ENCODE measurements at regions not wholly inside any gene's neighbourhood (a gene's known extent, or its start where the extent isn't known, plus 50 kb on each side); places are given as distances from the start of the nearest gene placed in this dataset.

DNA sequence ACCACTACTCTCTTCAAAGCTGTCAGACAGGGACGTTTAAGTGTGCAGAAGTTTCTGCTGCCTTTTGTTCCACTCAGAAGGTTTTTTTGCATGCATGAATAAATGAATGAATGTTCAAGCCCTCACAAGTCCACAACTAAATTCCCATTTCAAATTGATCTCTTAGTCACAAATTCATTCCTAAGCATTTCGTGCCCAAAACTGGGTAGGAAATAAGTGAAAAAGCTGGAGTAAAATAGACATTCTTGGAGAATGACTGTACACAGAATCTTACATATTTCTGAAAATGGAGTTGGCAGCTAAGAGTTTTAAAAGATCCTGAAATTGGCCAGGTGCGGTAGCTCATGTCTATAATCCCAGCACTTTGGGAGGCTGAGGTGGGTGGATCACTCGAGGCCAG lies 117.6 kb downstream of the PERP start:
- intact Hi-C loops (cut with micrococcal nuclease): no loop called here
- Histone ChIP-seq H3K4me1 (ENCODE audit: insufficient read depth, low read length) (no peaks in the 10 kb centered on the region), H3K9me3 (ENCODE audit: control insufficient read depth in 1 of 2, low read length in 2 of 2) (no peaks in the 10 kb centered on the region), H3K27ac (ENCODE audit: low read depth, low read length) (no peak overlapping the region), H3K27me3 (ENCODE audit: insufficient read depth, low read length) (no peaks in the 10 kb centered on the region), H3K4me3 (ENCODE audit: low read length in 2 of 2) (no peak overlapping the region), H3K36me3 (ENCODE audit: insufficient read depth, low read length) (no peaks in the 10 kb centered on the region)
- CTCF ChIA-PET (ENCODE audit: partially characterized antibody): interaction anchor here (1.4 to 2.8 kb wide), 2 partner anchors 9 to 11 kb away, joined by 4 to 12 read pairs; no protein-coding TSS in a partner anchor
- no peaks in the 10 kb centered on the region for H3K9me3 Mint-ChIP-seq
- peaks cover 5 to 10% of the 10 kb centered on the region in 2 donors for H3K27me3 Mint-ChIP-seq
- H3K4me3 Mint-ChIP-seq: no peak overlapping the region
- DNase-seq: no peak
- POLR2A ChIA-PET (ENCODE audit: partially characterized antibody): no interaction called here
- no peaks in the 10 kb centered on the region for H3K4me1 Mint-ChIP-seq
- H3K27ac Mint-ChIP-seq: no peak overlapping the region
- no peaks in the 10 kb centered on the region for H3K36me3 Mint-ChIP-seq

DNA sequence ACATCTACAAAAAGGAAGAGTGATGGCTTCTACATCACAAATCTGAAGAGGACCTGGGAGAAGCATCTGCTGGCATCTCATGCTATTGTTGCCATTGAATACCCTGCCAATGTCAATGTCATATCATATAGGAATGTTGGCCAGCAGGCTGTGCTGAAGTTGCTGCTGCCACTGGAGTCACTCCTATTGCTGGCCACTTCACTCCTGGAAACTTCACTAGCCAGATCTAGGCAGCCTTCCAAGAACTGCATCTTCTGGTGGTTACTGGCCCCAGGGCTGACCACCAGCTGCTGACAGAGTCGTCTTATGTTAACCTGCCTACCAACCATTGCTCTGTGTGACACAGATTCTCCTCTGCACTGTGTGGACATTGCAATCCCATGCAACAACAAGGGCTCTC lies 111.8 kb downstream of the PERP start:
- ChIA-PET POLR2A (ENCODE audit: partially characterized antibody) (no interaction called here), CTCF (ENCODE audit: partially characterized antibody) (interaction anchor here (0.7 kb wide), 1 partner anchor 16 kb away, joined by 3 read pairs; no protein-coding TSS in a partner anchor)
- Histone ChIP-seq H3K4me1 (ENCODE audit: insufficient read depth, low read length) (no peaks in the 10 kb centered on the region), H3K9me3 (ENCODE audit: control insufficient read depth in 1 of 2, low read length in 2 of 2) (no peaks in the 10 kb centered on the region), H3K4me3 (ENCODE audit: low read length in 2 of 2) (no peak overlapping the region), H3K27ac (ENCODE audit: low read depth, low read length) (no peak overlapping the region), H3K27me3 (ENCODE audit: insufficient read depth, low read length) (no peaks in the 10 kb centered on the region), H3K36me3 (ENCODE audit: insufficient read depth, low read length) (no peaks in the 10 kb centered on the region)
- intact Hi-C loops (cut with micrococcal nuclease): no loop called here
- Mint-ChIP-seq H3K27me3 (peaks cover 8% of the 10 kb centered on the region in 2 donors), H3K9me3 (peaks cover 3 to 15% (median 9%) of the 10 kb centered on the region in 8 donors), H3K4me1 (no peaks in the 10 kb centered on the region), H3K4me3 (no peak overlapping the region), H3K36me3 (no peaks in the 10 kb centered on the region), H3K27ac (no peak overlapping the region)
- no peak for DNase-seq

DNA sequence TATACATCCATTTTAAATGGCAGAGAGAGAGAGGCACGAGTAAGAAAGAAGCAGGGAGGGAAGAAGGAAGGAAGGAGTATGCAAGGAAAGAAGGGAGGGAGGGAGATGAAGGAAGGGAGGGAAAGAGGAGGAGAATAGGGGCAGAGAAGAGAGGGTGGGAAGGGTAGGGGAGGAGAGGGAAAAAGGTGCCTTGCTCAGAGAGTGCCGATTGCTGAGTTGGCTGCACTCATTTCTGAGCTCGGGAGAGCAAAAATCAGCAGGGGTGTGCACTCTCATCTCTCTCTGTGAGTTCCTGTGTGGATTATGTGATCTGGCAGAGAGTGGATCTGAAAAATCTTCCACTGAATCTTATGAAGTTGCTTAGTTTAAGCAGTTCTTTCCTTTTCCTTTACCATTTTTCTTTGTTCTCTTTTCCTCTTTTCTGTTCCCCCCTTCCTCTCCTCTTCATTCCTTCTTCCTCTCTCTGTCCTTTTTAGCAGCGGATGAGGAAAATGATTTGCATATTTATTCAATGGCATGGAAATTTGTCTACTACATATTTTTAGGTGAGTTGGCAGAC lies 108.7 kb downstream of the PERP start:
- no peak overlapping the region for H3K4me3 Mint-ChIP-seq
- no peaks in the 10 kb centered on the region for H3K36me3 Mint-ChIP-seq
- no peak overlapping the region for H3K27ac Mint-ChIP-seq
- H3K4me1 Mint-ChIP-seq: peaks cover 0 to 3% (median 0%) of the 10 kb centered on the region in 4 donors
- no peak overlapping the region for H3K27ac ChIP-seq (ENCODE audit: low read depth, low read length)
- no peaks in the 10 kb centered on the region for H3K4me1 ChIP-seq (ENCODE audit: insufficient read depth, low read length)
- POLR2A ChIA-PET (ENCODE audit: partially characterized antibody): no interaction called here
- intact Hi-C loops (cut with micrococcal nuclease): no loop called here
- H3K4me3 ChIP-seq (ENCODE audit: low read length in 2 of 2): no peak overlapping the region
- no peaks in the 10 kb centered on the region for H3K27me3 ChIP-seq (ENCODE audit: insufficient read depth, low read length)
- no peak for DNase-seq
- peaks cover 2 to 9% of the 10 kb centered on the region in 2 donors for H3K27me3 Mint-ChIP-seq
- no peaks in the 10 kb centered on the region for H3K36me3 ChIP-seq (ENCODE audit: insufficient read depth, low read length)
- peaks cover 3 to 15% (median 9%) of the 10 kb centered on the region in 8 donors for H3K9me3 Mint-ChIP-seq
- CTCF ChIA-PET (ENCODE audit: partially characterized antibody): interaction anchor here (1.9 kb wide), 1 partner anchor 10 kb away, joined by 6 read pairs; no protein-coding TSS in a partner anchor
- no peaks in the 10 kb centered on the region for H3K9me3 ChIP-seq (ENCODE audit: control insufficient read depth in 1 of 2, low read length in 2 of 2)

- Histone ChIP-seq H3K27ac (ENCODE audit: low read depth, low read length) (no peak overlapping the region), H3K4me3 (ENCODE audit: low read length in 2 of 2) (no peak overlapping the region), H3K36me3 (ENCODE audit: insufficient read depth, low read length) (no peaks in the 10 kb centered on the region), H3K9me3 (ENCODE audit: control insufficient read depth in 1 of 2, low read length in 2 of 2) (no peaks in the 10 kb centered on the region), H3K4me1 (ENCODE audit: insufficient read depth, low read length) (no peaks in the 10 kb centered on the region), H3K27me3 (ENCODE audit: insufficient read depth, low read length) (no peaks in the 10 kb centered on the region)
- H3K4me3 Mint-ChIP-seq: no peak overlapping the region
- no peak for DNase-seq
- intact Hi-C loops (cut with micrococcal nuclease): loop anchor here (2.0 to 10.0 kb wide), 2 partner anchors 517 to 775 kb away; partner anchors contain the start of gene CCDC28A
- peaks cover 0 to 3% (median 0%) of the 10 kb centered on the region in 4 donors for H3K4me1 Mint-ChIP-seq
- peaks cover 2 to 9% of the 10 kb centered on the region in 2 donors for H3K27me3 Mint-ChIP-seq
- CTCF ChIA-PET (ENCODE audit: partially characterized antibody): interaction anchor here (0.8 to 8.2 kb wide), 11 partner anchors 9 to 287 kb away, joined by 3 to 139 read pairs (median 9); no protein-coding TSS in a partner anchor
- peaks cover 3 to 15% (median 9%) of the 10 kb centered on the region in 8 donors for H3K9me3 Mint-ChIP-seq
- POLR2A ChIA-PET (ENCODE audit: partially characterized antibody): no interaction called here
- H3K36me3 Mint-ChIP-seq: no peaks in the 10 kb centered on the region
- H3K27ac Mint-ChIP-seq: peak overlapping the region in 1 of 7 donors; percentile 58
These were observed 107.4 kb downstream of the PERP start for GRCh38 chr6:137999815-138000214.

DNA sequence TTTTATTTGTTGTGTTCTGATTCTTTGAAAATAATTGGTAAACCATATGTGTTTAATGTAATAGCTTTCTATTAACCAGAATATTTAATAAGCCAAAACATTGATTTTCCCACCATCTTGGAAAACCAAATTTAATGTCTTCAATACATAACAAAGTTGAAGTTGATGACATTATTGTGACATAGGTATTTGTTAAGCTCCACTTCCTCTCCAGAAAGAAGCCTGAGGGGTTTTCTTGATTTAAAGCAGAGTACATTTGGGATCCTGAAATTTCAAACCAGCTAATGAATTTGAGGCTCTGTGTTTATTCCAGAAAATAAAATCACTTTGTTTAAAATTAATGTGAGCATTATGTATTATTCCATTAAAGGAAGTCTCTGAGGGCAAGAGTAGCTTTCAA lies 106.3 kb downstream of the PERP start:
- Mint-ChIP-seq H3K27me3 (peaks cover 0 to 9% of the 10 kb centered on the region in 2 donors), H3K27ac (no peak overlapping the region), H3K9me3 (peaks cover 3 to 15% (median 9%) of the 10 kb centered on the region in 8 donors), H3K36me3 (no peaks in the 10 kb centered on the region), H3K4me1 (peaks cover 0 to 3% (median 0%) of the 10 kb centered on the region in 4 donors), H3K4me3 (no peak overlapping the region)
- H3K9me3 ChIP-seq (ENCODE audit: control insufficient read depth in 1 of 2, low read length in 2 of 2): no peaks in the 10 kb centered on the region
- no peaks in the 10 kb centered on the region for H3K4me1 ChIP-seq (ENCODE audit: insufficient read depth, low read length)
- no peaks in the 10 kb centered on the region for H3K27me3 ChIP-seq (ENCODE audit: insufficient read depth, low read length)
- H3K27ac ChIP-seq (ENCODE audit: low read depth, low read length): no peak overlapping the region
- CTCF ChIA-PET (ENCODE audit: partially characterized antibody): interaction anchor here (0.8 to 8.2 kb wide), 16 partner anchors 10 to 521 kb away, joined by 3 to 139 read pairs (median 6); no protein-coding TSS in a partner anchor
- POLR2A ChIA-PET (ENCODE audit: partially characterized antibody): no interaction called here
- no peak for DNase-seq
- H3K36me3 ChIP-seq (ENCODE audit: insufficient read depth, low read length): no peaks in the 10 kb centered on the region
- intact Hi-C loops (cut with micrococcal nuclease): loop anchor here (1.0 to 10.0 kb wide), 4 partner anchors 108 to 774 kb away; partner anchors contain the start of gene CCDC28A
- no peak overlapping the region for H3K4me3 ChIP-seq (ENCODE audit: low read length in 2 of 2)

GRCh38 chr6:138001750-138002349 lies 105.4 kb downstream of the PERP start:
- H3K9me3 ChIP-seq (ENCODE audit: control insufficient read depth in 1 of 2, low read length in 2 of 2): no peaks in the 10 kb centered on the region
- H3K27me3 Mint-ChIP-seq: peaks cover 0 to 9% of the 10 kb centered on the region in 2 donors
- peak; percentile 53 to 63 (median 55) for DNase-seq
- H3K36me3 Mint-ChIP-seq: no peaks in the 10 kb centered on the region
- peaks cover 0 to 3% (median 0%) of the 10 kb centered on the region in 4 donors for H3K4me1 Mint-ChIP-seq
- H3K4me3 ChIP-seq (ENCODE audit: low read length in 2 of 2): no peak overlapping the region
- no peak overlapping the region for H3K27ac Mint-ChIP-seq
- no peak overlapping the region for H3K27ac ChIP-seq (ENCODE audit: low read depth, low read length)
- intact Hi-C loops (cut with micrococcal nuclease): loop anchor here (1.0 to 10.0 kb wide), 4 partner anchors 107 to 773 kb away; partner anchors contain the start of gene CCDC28A
- POLR2A ChIA-PET (ENCODE audit: partially characterized antibody): no interaction called here
- H3K27me3 ChIP-seq (ENCODE audit: insufficient read depth, low read length): no peaks in the 10 kb centered on the region
- H3K36me3 ChIP-seq (ENCODE audit: insufficient read depth, low read length): no peaks in the 10 kb centered on the region
- peaks cover 3 to 9% (median 6%) of the 10 kb centered on the region in 8 donors for H3K9me3 Mint-ChIP-seq
- CTCF ChIA-PET (ENCODE audit: partially characterized antibody): interaction anchor here (0.6 to 8.2 kb wide), 24 partner anchors 11 to 343 kb away, joined by 3 to 139 read pairs (median 6); partner anchors contain the start of gene PERP
- no peak overlapping the region for H3K4me3 Mint-ChIP-seq
- H3K4me1 ChIP-seq (ENCODE audit: insufficient read depth, low read length): no peaks in the 10 kb centered on the region
